Prostate gland (tissue), 2 donors: ENCODE measurements at regions not wholly inside any gene's neighbourhood (a gene's known extent, or its start where the extent isn't known, plus 50 kb on each side); places are given as distances from the start of the nearest gene placed in this dataset.

Experiments
- POLR2AphosphoS5 ChIP-seq: sonication (generic); formaldehyde crosslinking; IDR thresholded peaks from one replicate; pipeline ENCODE4 v1.6.1; 2017; ENCODE audit warnings: antibody characterized with exemption
- TF ChIP-seq, protein P1 (sequence below), 4 experiments: fragments of 200-600 bp in 2 of 4; fragments of 450-650 bp in 2 of 4; sonication (generic) in 2 of 4; IDR thresholded peaks; 1 replicate in 3 of 4; 2 replicates in 1 of 4; pipeline ENCODE4 v1.5.1; 2016 to 2019; ENCODE audit warnings: antibody characterized with exemption in 4 of 4, mild to moderate bottlenecking in 2 of 4, moderate library complexity in 2 of 4

DNA sequence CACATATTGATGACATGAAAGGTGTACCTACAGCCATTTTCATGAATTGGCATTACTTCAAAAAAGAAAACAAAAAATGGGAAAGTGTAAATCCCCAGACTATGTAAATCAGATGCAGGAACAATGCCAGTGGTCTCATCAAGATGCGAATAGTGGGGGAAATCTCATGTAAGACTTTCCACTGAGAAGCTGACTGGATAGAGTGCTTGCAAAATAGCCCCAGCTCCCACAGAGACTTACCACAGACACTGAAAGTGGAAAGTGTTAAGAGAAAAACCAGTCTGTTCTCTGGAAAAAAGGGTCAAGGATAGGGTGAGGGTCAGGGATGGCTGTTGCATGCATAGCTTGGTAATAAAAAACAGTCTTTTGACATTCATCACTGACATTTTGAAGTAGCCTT, 73.2 kb upstream of the ARMCX2 start:
- TF ChIP-seq, protein P1, sequence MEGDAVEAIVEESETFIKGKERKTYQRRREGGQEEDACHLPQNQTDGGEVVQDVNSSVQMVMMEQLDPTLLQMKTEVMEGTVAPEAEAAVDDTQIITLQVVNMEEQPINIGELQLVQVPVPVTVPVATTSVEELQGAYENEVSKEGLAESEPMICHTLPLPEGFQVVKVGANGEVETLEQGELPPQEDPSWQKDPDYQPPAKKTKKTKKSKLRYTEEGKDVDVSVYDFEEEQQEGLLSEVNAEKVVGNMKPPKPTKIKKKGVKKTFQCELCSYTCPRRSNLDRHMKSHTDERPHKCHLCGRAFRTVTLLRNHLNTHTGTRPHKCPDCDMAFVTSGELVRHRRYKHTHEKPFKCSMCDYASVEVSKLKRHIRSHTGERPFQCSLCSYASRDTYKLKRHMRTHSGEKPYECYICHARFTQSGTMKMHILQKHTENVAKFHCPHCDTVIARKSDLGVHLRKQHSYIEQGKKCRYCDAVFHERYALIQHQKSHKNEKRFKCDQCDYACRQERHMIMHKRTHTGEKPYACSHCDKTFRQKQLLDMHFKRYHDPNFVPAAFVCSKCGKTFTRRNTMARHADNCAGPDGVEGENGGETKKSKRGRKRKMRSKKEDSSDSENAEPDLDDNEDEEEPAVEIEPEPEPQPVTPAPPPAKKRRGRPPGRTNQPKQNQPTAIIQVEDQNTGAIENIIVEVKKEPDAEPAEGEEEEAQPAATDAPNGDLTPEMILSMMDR (IDR thresholded peaks at IDR 0.05): no peak
- TF ChIP-seq POLR2AphosphoS5: no peak
